ENCODE measurements at regions not wholly inside any gene's neighbourhood (a gene's known extent, or its start where the extent isn't known, plus 50 kb on each side); places are given as distances from the start of the nearest gene placed in this dataset.

- peaks cover 14% of the 10 kb centered on the region for H3K9me3 Mint-ChIP-seq
- H3K4me3 Mint-ChIP-seq, result no peak overlapping the region
- peaks cover 7% of the 10 kb centered on the region for H3K27me3 Mint-ChIP-seq (ENCODE audit: insufficient read depth)
- no peak for DNase-seq
- H3K4me1 Mint-ChIP-seq (ENCODE audit: low read depth), result no peaks in the 10 kb centered on the region
- H3K27ac Mint-ChIP-seq, result no peak overlapping the region
- H3K36me3 Mint-ChIP-seq (ENCODE audit: low read depth), result no peaks in the 10 kb centered on the region; the same call in 1 of the 2 replicates
- TF ChIP-seq CTCF (IDR thresholded peaks at IDR 0.05), result no peak
These were observed 180.7 kb upstream of the PRICKLE1 start for GRCh38 chr12:42770261-42770660.

GRCh38 chr12:42769455-42769854 is 179.9 kb upstream of the PRICKLE1 start:
- TF ChIP-seq CTCF (IDR thresholded peaks at IDR 0.05), result no peak
- H3K27ac Mint-ChIP-seq, result no peak overlapping the region
- H3K36me3 Mint-ChIP-seq (ENCODE audit: low read depth), result no peaks in the 10 kb centered on the region; the same call in 1 of the 2 replicates
- H3K27me3 Mint-ChIP-seq (ENCODE audit: insufficient read depth), result peaks cover 7% of the 10 kb centered on the region
- no peak overlapping the region for H3K4me3 Mint-ChIP-seq
- DNase-seq, result no peak
- no peaks in the 10 kb centered on the region for H3K4me1 Mint-ChIP-seq (ENCODE audit: low read depth)
- peaks cover 14% of the 10 kb centered on the region for H3K9me3 Mint-ChIP-seq

- H3K27ac Mint-ChIP-seq, result no peak overlapping the region
- peaks cover 4% of the 10 kb centered on the region for H3K27me3 Mint-ChIP-seq (ENCODE audit: insufficient read depth)
- H3K36me3 Mint-ChIP-seq (ENCODE audit: low read depth), result no peaks in the 10 kb centered on the region; the same call in 1 of the 2 replicates
- H3K9me3 Mint-ChIP-seq, result peaks cover 11% of the 10 kb centered on the region
- TF ChIP-seq CTCF (IDR thresholded peaks at IDR 0.05), result no peak
- no peak for DNase-seq
- no peaks in the 10 kb centered on the region for H3K4me1 Mint-ChIP-seq (ENCODE audit: low read depth)
- H3K4me3 Mint-ChIP-seq, result no peak overlapping the region
These were observed 178.5 kb upstream of the PRICKLE1 start for GRCh38 chr12:42767998-42768397.

- H3K27me3 Mint-ChIP-seq (ENCODE audit: insufficient read depth), result peaks cover 4% of the 10 kb centered on the region
- peaks cover 8% of the 10 kb centered on the region for H3K9me3 Mint-ChIP-seq
- peaks cover under 1% of the 10 kb centered on the region; the same call in 1 of the 2 replicates for H3K4me1 Mint-ChIP-seq (ENCODE audit: low read depth)
These were observed 177.9 kb upstream of the PRICKLE1 start for GRCh38 chr12:42767326-42767954.

GRCh38 chr12:42766754-42767153 is 177.2 kb upstream of the PRICKLE1 start:
- TF ChIP-seq CTCF (IDR thresholded peaks at IDR 0.05), result no peak
- Mint-ChIP-seq H3K27me3 (ENCODE audit: insufficient read depth) (peaks cover 3% of the 10 kb centered on the region), H3K27ac (no peak overlapping the region), H3K36me3 (ENCODE audit: low read depth) (no peaks in the 10 kb centered on the region), H3K4me3 (no peak overlapping the region), H3K9me3 (peaks cover 6% of the 10 kb centered on the region), H3K4me1 (ENCODE audit: low read depth) (peaks cover 8% of the 10 kb centered on the region)
- DNase-seq, result no peak

More at GRCh38 chr12:42767326-42767954, 177.9 kb upstream of the PRICKLE1 start:
- H3K4me3 Mint-ChIP-seq, result no peak overlapping the region
- no peak for TF ChIP-seq CTCF (IDR thresholded peaks at IDR 0.05)
- H3K27ac Mint-ChIP-seq, result no peak overlapping the region
- H3K36me3 Mint-ChIP-seq (ENCODE audit: low read depth), result no peaks in the 10 kb centered on the region; the same call in 1 of the 2 replicates
- DNase-seq, result no peak
